Esophagus muscularis mucosa (tissue), 4 donors: ENCODE measurements at regions not wholly inside any gene's neighbourhood (a gene's known extent, or its start where the extent isn't known, plus 50 kb on each side); places are given as distances from the start of the nearest gene placed in this dataset.
"Not testable (repeated sequence)": the region's sequence is repeated elsewhere in the genome, so short reads cannot be mapped to it uniquely, and the experiment has no call there.

Experiments used
- DNase-seq: peaks from one replicate; pipeline ENCODE4 v3.0.0-alpha.2; 2017; ENCODE audit errors: extremely low spot score
- H3K27ac ChIP-seq, 4 donors: fragments of 200-600 bp; sonication (generic); replicated peaks in 1 of 4; 1 replicate in 3 of 4; 2 replicates in 1 of 4; pipeline ENCODE4 v1.5.1; 2016 to 2019; ENCODE audit warnings: mild to moderate bottlenecking in 1 of 4
- H3K27me3 ChIP-seq, 4 donors: fragments of 200-600 bp; sonication (generic); one replicate each; pipeline versions ENCODE4 v1.5.1 to v1.6.0; 2016 to 2019
- H3K36me3 ChIP-seq, 4 donors: fragments of 200-600 bp; sonication (generic); one replicate each; pipeline ENCODE4 v1.5.1; 2016 to 2019
- H3K4me1 ChIP-seq, 4 donors: fragments of 200-600 bp; sonication (generic); one replicate each; pipeline ENCODE4 v1.5.1; 2016 to 2019
- H3K4me3 ChIP-seq, 4 donors: fragments of 200-600 bp; sonication (generic); 1 replicate in 2 of 4; 2 replicates in 2 of 4; pipeline ENCODE4 v1.5.1; 2016 to 2019; ENCODE audit warnings: mild to moderate bottlenecking in 4 of 4, moderate library complexity in 1 of 4
- H3K9me3 ChIP-seq, 4 donors: fragments of 200-600 bp; sonication (generic); 1 replicate in 3 of 4; 2 replicates in 1 of 4; pipeline ENCODE4 v1.5.1; 2016 to 2019
- EP300 ChIP-seq: sonication (generic); formaldehyde crosslinking; IDR thresholded peaks from one replicate; pipeline ENCODE4 v1.6.1; 2017; ENCODE audit warnings: antibody characterized with exemption
- POLR2A ChIP-seq: fragments of 450-650 bp; IDR thresholded peaks from one replicate; pipeline ENCODE4 v1.6.1; 2017; ENCODE audit warnings: antibody characterized with exemption, moderate library complexity, mild to moderate bottlenecking, low read depth
- POLR2AphosphoS5 ChIP-seq, 2 donors: sonication (generic); formaldehyde crosslinking; IDR thresholded peaks; one replicate each; pipeline ENCODE4 v1.6.1; 2017; ENCODE audit warnings: antibody characterized with exemption in 2 of 2
- WGBS: methylation state at CpG from one replicate; pipeline ENCODE4 v1.1.5; 2018; 5-methylcytosine and 5-hydroxymethylcytosine counted together
- intact Hi-C: fragments of 100-400 bp; cut with DNase I; formaldehyde crosslinking; loops from one replicate; pipeline ENCODE4 v1.15.1; 2023
- TF ChIP-seq, protein P1 (sequence below), 3 experiments: fragments of 200-600 bp in 2 of 3; fragments of 450-650 bp in 1 of 3; sonication (generic) in 2 of 3; IDR thresholded peaks; one replicate each; pipeline ENCODE4 v1.5.1; 2017 to 2019; ENCODE audit warnings: antibody characterized with exemption in 3 of 3, mild to moderate bottlenecking in 2 of 3, moderate library complexity in 1 of 3

DNA sequence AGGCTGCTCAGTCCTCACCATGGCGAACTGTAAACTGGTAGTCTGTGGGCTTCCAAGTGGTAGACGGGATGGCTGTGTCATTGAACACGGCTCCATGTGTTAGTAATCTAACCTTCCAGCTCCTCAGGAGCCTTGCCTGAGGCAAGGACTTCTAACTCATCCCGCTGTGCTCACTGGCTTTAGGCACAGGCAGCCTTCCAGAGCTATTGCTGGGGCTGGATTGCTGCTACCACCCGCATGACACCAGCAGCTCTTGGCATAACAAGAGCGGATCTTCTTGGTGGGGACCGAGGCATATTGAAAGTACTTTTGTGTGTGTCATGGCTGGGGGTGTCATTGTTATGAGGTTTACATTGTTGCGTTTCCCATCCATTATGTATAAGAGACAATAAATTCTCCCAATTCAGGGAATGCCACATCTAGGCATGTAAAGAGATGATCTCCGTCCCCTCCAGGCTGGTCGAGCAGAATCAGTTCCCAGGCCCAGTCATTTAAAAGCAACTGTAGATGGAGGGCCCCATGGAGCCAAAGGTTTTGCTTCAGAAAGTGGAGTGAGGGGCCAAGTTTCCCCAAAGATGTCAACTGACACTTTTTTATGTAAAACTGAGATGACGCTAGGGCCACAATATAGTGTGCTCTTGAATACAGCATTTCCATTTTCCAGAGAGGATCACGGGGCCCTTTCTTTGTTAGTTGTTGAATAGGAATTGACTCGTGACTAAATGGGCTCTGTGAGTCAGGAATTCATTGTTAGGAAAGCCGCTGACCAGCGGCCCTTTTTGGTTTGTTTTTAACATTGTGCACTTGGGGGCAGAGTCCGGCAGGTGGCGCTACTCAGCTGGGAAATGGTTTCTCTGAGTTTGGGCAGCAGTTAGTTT is 759.5 kb downstream of the TAF11L14 start:
- Histone ChIP-seq H3K36me3 (no peaks in the 10 kb centered on the region), H3K9me3 (no peaks in the 10 kb centered on the region), H3K27me3 (no peaks in the 10 kb centered on the region), H3K4me3 (no peak overlapping the region), H3K27ac (no peak overlapping the region), H3K4me1 (no peaks in the 10 kb centered on the region)
- intact Hi-C loops, result no loop called here
- 53% methylated on average over 17 of the region's 17 CpGs for WGBS
- DNase-seq, result no peak
- TF ChIP-seq, protein P1, sequence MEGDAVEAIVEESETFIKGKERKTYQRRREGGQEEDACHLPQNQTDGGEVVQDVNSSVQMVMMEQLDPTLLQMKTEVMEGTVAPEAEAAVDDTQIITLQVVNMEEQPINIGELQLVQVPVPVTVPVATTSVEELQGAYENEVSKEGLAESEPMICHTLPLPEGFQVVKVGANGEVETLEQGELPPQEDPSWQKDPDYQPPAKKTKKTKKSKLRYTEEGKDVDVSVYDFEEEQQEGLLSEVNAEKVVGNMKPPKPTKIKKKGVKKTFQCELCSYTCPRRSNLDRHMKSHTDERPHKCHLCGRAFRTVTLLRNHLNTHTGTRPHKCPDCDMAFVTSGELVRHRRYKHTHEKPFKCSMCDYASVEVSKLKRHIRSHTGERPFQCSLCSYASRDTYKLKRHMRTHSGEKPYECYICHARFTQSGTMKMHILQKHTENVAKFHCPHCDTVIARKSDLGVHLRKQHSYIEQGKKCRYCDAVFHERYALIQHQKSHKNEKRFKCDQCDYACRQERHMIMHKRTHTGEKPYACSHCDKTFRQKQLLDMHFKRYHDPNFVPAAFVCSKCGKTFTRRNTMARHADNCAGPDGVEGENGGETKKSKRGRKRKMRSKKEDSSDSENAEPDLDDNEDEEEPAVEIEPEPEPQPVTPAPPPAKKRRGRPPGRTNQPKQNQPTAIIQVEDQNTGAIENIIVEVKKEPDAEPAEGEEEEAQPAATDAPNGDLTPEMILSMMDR (IDR thresholded peaks at IDR 0.05), result peak in 2 of 3 experiments; percentile 47 to 58
- no peak for TF ChIP-seq POLR2A

DNA sequence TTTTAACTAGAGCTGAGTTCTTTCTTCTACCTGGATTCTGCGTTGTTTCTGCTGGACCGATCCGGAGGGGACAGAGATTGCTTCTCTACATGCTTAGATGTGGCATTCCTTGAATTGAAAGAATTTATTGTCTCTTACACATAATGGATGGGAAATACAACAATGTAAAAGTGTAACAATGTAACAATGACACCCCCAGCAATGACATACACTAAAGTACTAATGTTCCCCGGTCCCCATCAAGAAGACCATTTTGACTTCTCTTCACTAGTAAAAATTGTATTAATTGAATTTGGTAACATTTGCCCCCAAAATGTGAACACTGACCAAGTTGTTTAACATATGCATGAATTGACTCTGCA is 760.2 kb downstream of the TAF11L14 start:
- TF ChIP-seq POLR2A (no peak), EP300 (no peak), POLR2AphosphoS5 (IDR thresholded peaks at IDR 0.05) (no peak)
- TF ChIP-seq, protein P1 (IDR thresholded peaks at IDR 0.05), result no peak
- 33% methylated on average over 4 of the region's 4 CpGs for WGBS
- intact Hi-C loops, result no loop called here
- Histone ChIP-seq H3K4me3 (no peak overlapping the region), H3K4me1 (no peaks in the 10 kb centered on the region), H3K9me3 (no peaks in the 10 kb centered on the region), H3K36me3 (no peaks in the 10 kb centered on the region), H3K27ac (no peak overlapping the region), H3K27me3 (no peaks in the 10 kb centered on the region)
- no peak for DNase-seq

DNA sequence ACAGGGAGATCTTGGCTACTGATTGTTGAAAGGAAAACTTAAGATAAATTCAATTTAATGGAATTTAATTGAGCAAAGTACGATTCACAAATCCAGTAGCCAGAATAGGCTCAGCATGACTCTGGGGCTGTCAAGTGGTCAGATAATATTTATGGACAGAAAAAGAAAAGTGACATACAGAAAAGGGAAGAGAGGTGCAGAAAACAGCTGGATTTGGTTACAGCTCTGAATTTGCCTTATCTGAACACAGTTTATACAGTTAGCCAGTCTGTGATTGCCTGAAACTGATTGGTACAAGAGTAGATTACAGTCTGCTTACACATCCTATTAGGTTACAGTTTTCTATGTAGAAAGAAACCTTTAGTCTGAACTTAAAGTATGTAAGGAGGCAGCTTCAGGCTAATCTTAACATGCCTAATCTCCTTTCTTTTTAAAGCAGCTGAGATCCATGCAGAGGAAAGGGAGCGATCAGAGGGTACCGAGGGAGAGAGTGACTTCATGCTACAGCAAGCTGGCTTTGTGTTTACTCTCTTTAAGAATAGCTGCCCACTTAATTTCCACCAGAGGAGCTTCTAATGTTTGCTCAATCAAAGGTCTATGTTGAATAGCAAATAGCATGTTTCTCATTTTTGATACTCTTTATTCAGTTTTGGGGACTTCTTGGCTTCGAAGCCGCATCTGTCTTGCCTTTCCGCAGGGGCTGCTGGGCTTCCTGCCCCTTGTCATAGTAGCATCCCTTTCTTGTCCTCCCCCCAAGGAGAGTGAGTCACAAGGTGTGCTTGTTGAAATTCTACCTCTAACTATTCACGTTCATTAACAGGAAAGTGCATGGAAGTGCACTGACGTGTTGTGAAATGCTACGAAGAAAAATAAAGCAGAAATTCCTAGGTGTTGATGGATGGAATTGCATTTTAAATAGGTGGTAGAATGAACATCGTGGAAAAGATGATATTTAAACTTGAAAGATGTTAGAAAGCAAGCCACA is 761.2 kb downstream of the TAF11L14 start:
- intact Hi-C loops, result no loop called here
- no peaks in the 10 kb centered on the region for H3K9me3 ChIP-seq
- no peaks in the 10 kb centered on the region for H3K36me3 ChIP-seq
- WGBS, result 65% methylated on average over 10 of the region's 10 CpGs
- no peak overlapping the region for H3K27ac ChIP-seq
- H3K4me1 ChIP-seq, result no peaks in the 10 kb centered on the region
- no peak for DNase-seq
- no peaks in the 10 kb centered on the region for H3K27me3 ChIP-seq
- no peak overlapping the region for H3K4me3 ChIP-seq
- no peak for TF ChIP-seq POLR2A
- TF ChIP-seq POLR2AphosphoS5 (IDR thresholded peaks at IDR 0.05), result no peak

DNA sequence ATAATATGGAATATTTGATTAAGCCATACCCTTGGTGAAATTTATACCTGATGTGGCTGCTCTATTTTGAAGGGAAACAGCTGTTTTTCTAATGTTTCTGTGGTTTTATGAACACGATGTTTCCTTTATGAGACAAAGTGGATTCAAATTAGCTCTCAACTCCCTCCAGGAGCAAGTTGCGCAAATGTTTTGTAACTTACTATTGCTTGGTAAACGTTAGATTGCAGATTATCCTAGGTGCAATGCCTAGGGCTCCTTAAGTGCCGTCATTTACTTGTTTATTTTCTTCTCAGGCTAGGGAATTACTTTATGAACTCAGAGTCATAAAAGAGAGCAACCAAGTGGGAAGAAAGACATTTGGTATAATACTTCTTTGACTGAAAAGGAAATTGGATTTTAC is 763.1 kb downstream of the TAF11L14 start:
- TF ChIP-seq, protein P1 (IDR thresholded peaks at IDR 0.05), result no peak
- TF ChIP-seq POLR2AphosphoS5 (IDR thresholded peaks at IDR 0.05) (no peak), POLR2A (no peak), EP300 (no peak)
- Histone ChIP-seq H3K27me3 (no peaks in the 10 kb centered on the region), H3K4me3 (no peak overlapping the region), H3K9me3 (no peaks in the 10 kb centered on the region), H3K4me1 (no peaks in the 10 kb centered on the region), H3K27ac (no peak overlapping the region), H3K36me3 (no peaks in the 10 kb centered on the region)
- 39% methylated on average over 4 of the region's 4 CpGs for WGBS
- no peak for DNase-seq
- intact Hi-C loops, result no loop called here

DNA sequence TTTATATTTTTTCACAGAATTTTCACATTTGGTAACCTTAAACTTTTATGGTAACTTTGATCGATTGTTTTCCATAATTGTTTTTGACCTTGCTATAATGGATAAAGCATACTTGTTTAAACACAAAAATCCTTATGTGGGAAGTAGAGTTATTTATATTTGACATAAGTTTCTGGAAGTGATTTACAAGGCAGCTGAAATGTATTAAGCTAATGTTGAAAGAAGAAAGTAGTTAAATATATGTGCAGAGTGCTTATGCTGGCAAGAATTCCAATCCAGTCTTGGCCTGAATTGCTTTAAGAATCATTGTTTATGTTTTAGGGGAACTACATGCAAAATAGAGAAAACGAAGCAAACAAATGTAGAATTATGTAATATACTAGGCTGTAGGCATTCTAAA is 763.6 kb downstream of the TAF11L14 start:
- H3K36me3 ChIP-seq, result no peaks in the 10 kb centered on the region
- no peak overlapping the region for H3K4me3 ChIP-seq
- no peak overlapping the region for H3K27ac ChIP-seq
- intact Hi-C loops, result no loop called here
- no peak for TF ChIP-seq POLR2AphosphoS5 (IDR thresholded peaks at IDR 0.05)
- TF ChIP-seq, protein P1 (IDR thresholded peaks at IDR 0.05), result no peak
- no peak for TF ChIP-seq POLR2A
- no peak for TF ChIP-seq EP300
- no peaks in the 10 kb centered on the region for H3K9me3 ChIP-seq
- no peaks in the 10 kb centered on the region for H3K27me3 ChIP-seq
- DNase-seq, result no peak
- H3K4me1 ChIP-seq, result no peaks in the 10 kb centered on the region
- 41% methylated on average over 2 of the region's 2 CpGs for WGBS

DNA sequence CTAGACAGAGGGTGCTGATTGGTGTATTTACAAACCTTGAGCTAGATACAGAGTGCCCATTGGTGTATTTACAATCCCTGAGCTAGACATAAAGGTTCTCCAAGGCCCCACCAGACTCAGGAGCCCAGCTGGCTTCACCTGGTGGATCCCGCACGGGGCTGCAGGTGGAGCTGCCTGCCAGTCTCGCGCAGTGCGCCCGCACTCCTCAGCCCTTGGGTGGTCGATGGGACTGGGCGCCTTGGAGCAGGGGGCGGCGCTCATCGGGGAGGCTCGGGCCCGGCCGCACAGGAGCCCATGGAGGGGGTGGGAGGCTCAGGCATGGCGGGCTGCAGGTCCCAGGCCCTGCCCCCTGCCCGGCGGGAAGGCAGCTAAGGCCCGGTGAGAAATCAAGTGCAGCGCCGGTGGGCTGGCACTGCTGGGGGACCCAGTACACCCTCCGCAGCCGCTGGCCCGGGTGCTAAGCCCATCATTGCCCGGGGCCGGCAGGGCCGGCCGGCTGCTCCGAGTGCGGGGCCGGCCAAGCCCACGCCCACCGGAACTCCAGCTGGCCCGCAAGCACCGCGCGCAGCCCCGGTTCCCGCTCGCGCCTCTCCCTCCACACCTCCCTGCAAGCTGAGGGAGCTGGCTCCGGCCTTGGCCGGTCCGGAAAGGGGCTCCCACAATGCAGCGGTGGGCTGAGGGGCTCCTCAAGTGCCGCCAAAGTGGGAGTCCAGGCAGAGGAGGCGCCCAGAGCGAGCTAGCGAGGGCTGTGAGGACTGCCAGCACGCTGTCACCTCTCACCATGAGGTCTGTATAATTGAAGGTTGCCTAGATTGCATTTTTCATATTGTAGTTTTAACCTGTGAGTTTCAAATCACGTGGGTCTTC is 765.4 kb downstream of the TAF11L14 start:
- intact Hi-C loops, H3K4me3 ChIP-seq: not testable (repeated sequence)

More for the DNA sequence above, 765.4 kb downstream of the TAF11L14 start:
- not testable (repeated sequence) for H3K27me3 ChIP-seq, H3K36me3 ChIP-seq, H3K27ac ChIP-seq, H3K9me3 ChIP-seq, H3K4me1 ChIP-seq, DNase-seq
- 82% methylated on average over 14 of the region's 50 CpGs for WGBS
